GM21737 (cell line): ENCODE measurements at regions not wholly inside any gene's neighbourhood (a gene's known extent, or its start where the extent isn't known, plus 50 kb on each side); places are given as distances from the start of the nearest gene placed in this dataset.

Experiments used
- ATAC-seq: cut with Tn5 transposase; IDR thresholded peaks from one replicate; pipeline ENCODE4 v1.9.1; 2021; ENCODE audit warnings: mild to moderate bottlenecking, moderate library complexity; ENCODE audit not compliant: unreplicated experiment

- no peak for ATAC-seq
Measured at GRCh38 chr2:118668431-118669424, 178.7 kb downstream of the EN1 start.

GRCh38 chr2:118667964-118668363 lies 179.5 kb downstream of the EN1 start:
- no peak for ATAC-seq

- no peak for ATAC-seq
Measured at GRCh38 chr2:118667348-118667747, 180.1 kb downstream of the EN1 start.

GRCh38 chr2:118665784-118666529 lies 181.5 kb downstream of the EN1 start:
- ATAC-seq, result no peak

- ATAC-seq, result no peak
Measured at GRCh38 chr2:118661179-118661578, 186.3 kb downstream of the EN1 start.

GRCh38 chr2:118658596-118659198 lies 188.8 kb downstream of the EN1 start:
- no peak for ATAC-seq

GRCh38 chr2:118657466-118657865 lies 190.0 kb downstream of the EN1 start:
- no peak for ATAC-seq

- no peak for ATAC-seq
Measured at GRCh38 chr2:118654945-118655344, 192.5 kb downstream of the EN1 start.

- no peak for ATAC-seq
Measured at GRCh38 chr2:118650327-118650726, 197.1 kb downstream of the EN1 start.

GRCh38 chr2:118645876-118646275 lies 201.6 kb downstream of the EN1 start:
- no peak for ATAC-seq

- no peak for ATAC-seq
Measured at GRCh38 chr2:118644190-118644589, 203.3 kb downstream of the EN1 start.

GRCh38 chr2:118643294-118643693 lies 204.2 kb downstream of the EN1 start:
- ATAC-seq, result no peak

- no peak for ATAC-seq
Measured at GRCh38 chr2:118642501-118642900, 204.9 kb downstream of the EN1 start.

- ATAC-seq, result no peak
Measured at GRCh38 chr2:118641711-118642110, 205.7 kb downstream of the EN1 start.

- no peak for ATAC-seq
Measured at GRCh38 chr2:118639371-118639770, 208.1 kb downstream of the EN1 start.

- no peak for ATAC-seq
Measured at GRCh38 chr2:118638453-118638852, 209.0 kb downstream of the EN1 start.

- no peak for ATAC-seq
Measured at GRCh38 chr2:118635891-118636290, 211.6 kb downstream of the EN1 start.

- ATAC-seq, result no peak
Measured at GRCh38 chr2:118634876-118635275, 212.6 kb downstream of the EN1 start.

GRCh38 chr2:118633371-118634018 lies 214.0 kb downstream of the EN1 start:
- no peak for ATAC-seq

GRCh38 chr2:118632921-118633320 lies 214.5 kb downstream of the EN1 start:
- no peak for ATAC-seq

GRCh38 chr2:118627156-118627555 lies 220.3 kb downstream of the EN1 start:
- ATAC-seq, result no peak
